IMR-90 (cell line): ENCODE measurements at regions not wholly inside any gene's neighbourhood (a gene's known extent, or its start where the extent isn't known, plus 50 kb on each side); places are given as distances from the start of the nearest gene placed in this dataset.

Experiments
- ATAC-seq: fragments of 200-7000 bp; cut with Tn5 transposase; 2 replicates; pipeline ENCODE4 v1.9.1; 2020; ENCODE audit warnings: low read depth, mild to moderate bottlenecking, moderate library complexity
- BruUV-seq: library from RNA; stranded (reverse); fragments of 400-500 nt; replicated peaks from 2 replicates; lab custom pipeline; 2021; lab: Mats Ljungman, UMichigan
- CTCF ChIA-PET: fragments of 300-600 bp; formaldehyde crosslinking; extraction: SDS; loops from one replicate; lab custom pipeline; 2021; ENCODE audit warnings: antibody characterized with exemption; lab: Yijun Ruan, JAX
- POLR2A ChIA-PET: fragments of 300-600 bp; sonication (Branson Sonifier 250); formaldehyde crosslinking; loops from one replicate; lab custom pipeline; 2022; ENCODE audit warnings: antibody characterized with exemption; ENCODE audit not compliant: unreplicated experiment; lab: Charles Lee
- DNase-seq: peaks from one replicate; pipeline ENCODE4 v3.0.0; 2013
- H2AFZ ChIP-seq: replicated peaks from 2 replicates; pipeline ENCODE3; 2013; ENCODE audit warnings: low read length, mild to moderate bottlenecking; ENCODE audit not compliant: poor library complexity
- H2AK5ac ChIP-seq: 2 replicates; pipeline ENCODE4 v1.6.1; 2013; ENCODE audit warnings: low read depth, low read length, inconsistent platforms
- H2AK9ac ChIP-seq: replicated peaks from 2 replicates; pipeline ENCODE3; 2013; ENCODE audit warnings: mild to moderate bottlenecking, low read depth, low read length, moderate library complexity; ENCODE audit not compliant: poor library complexity
- H2BK120ac ChIP-seq: 2 replicates; pipeline ENCODE4 v1.6.1; 2013; ENCODE audit warnings: low read depth, low read length, inconsistent platforms
- H2BK15ac ChIP-seq: 3 replicates; pipeline ENCODE4 v1.6.1; 2013; ENCODE audit warnings: low read depth, low read length, inconsistent platforms
- H2BK20ac ChIP-seq: 2 replicates; pipeline ENCODE4 v1.6.1; 2013; ENCODE audit warnings: low read depth, mild to moderate bottlenecking, inconsistent platforms, low read length, moderate library complexity
- H2BK5ac ChIP-seq: 2 replicates; pipeline ENCODE4 v1.6.1; 2013; ENCODE audit warnings: mild to moderate bottlenecking, low read depth, low read length, inconsistent platforms; ENCODE audit not compliant: poor library complexity, severe bottlenecking
- H3K14ac ChIP-seq: replicated peaks from 2 replicates; pipeline ENCODE4 v1.6.1; 2013; ENCODE audit warnings: low read depth, low read length, inconsistent platforms
- H3K18ac ChIP-seq: 2 replicates; pipeline ENCODE4 v1.6.1; 2013; ENCODE audit warnings: low read depth, low read length, control low read depth
- H3K23ac ChIP-seq: 2 replicates; pipeline ENCODE4 v1.6.1; 2013; ENCODE audit warnings: low read depth, low read length, inconsistent platforms
- H3K27ac ChIP-seq: 2 replicates; pipeline ENCODE4 v1.5.1; 2013; ENCODE audit warnings: mild to moderate bottlenecking, control low read depth, low read length; ENCODE audit not compliant: insufficient read depth
- H3K27me3 ChIP-seq: 2 replicates; pipeline ENCODE4 v1.6.1; 2013; ENCODE audit warnings: low read length; ENCODE audit not compliant: control insufficient read depth, insufficient read depth
- H3K36me3 ChIP-seq: 2 replicates; pipeline ENCODE4 v1.6.1; 2013; ENCODE audit warnings: low read length, mixed read lengths; ENCODE audit not compliant: control insufficient read depth, insufficient read depth
- H3K4ac ChIP-seq: 2 replicates; pipeline ENCODE4 v1.6.1; 2013; ENCODE audit warnings: low read depth, low read length, inconsistent platforms
- H3K4me1 ChIP-seq: 2 replicates; pipeline ENCODE4 v1.6.1; 2013; ENCODE audit warnings: low read length, mixed read lengths; ENCODE audit not compliant: control insufficient read depth, insufficient read depth
- H3K4me2 ChIP-seq: 2 replicates; pipeline ENCODE4 v1.6.1; 2013; ENCODE audit warnings: low read depth, mild to moderate bottlenecking, control low read depth, low read length, moderate library complexity
- H3K4me3 ChIP-seq: 2 replicates; pipeline ENCODE4 v1.5.1; 2013; ENCODE audit warnings: low read depth, mild to moderate bottlenecking, control low read depth, low read length, moderate library complexity; ENCODE audit not compliant: insufficient read depth
- H3K56ac ChIP-seq: 2 replicates; pipeline ENCODE4 v1.6.1; 2013; ENCODE audit warnings: low read length, inconsistent platforms; ENCODE audit not compliant: insufficient read depth; ENCODE audit errors: extremely low read depth
- H3K79me1 ChIP-seq, 2 experiments: 2 replicates each; pipeline ENCODE4 v1.6.1; 2013; ENCODE audit warnings: low read length in 2 of 2, inconsistent platforms in 1 of 2, low read depth in 1 of 2
- H3K9ac ChIP-seq: 2 replicates; pipeline ENCODE4 v1.6.1; 2013; ENCODE audit warnings: low read depth, low read length, control low read depth
- H3K9me1 ChIP-seq: 2 replicates; pipeline ENCODE4 v1.6.1; 2013; ENCODE audit warnings: low read length, inconsistent platforms; ENCODE audit not compliant: insufficient read depth
- H3K9me3 ChIP-seq: 2 replicates; pipeline ENCODE4 v1.6.1; 2013; ENCODE audit warnings: low read length; ENCODE audit not compliant: control insufficient read depth, insufficient read depth
- H4K20me1 ChIP-seq: 2 replicates; pipeline ENCODE4 v1.6.1; 2013; ENCODE audit warnings: low read length, inconsistent platforms; ENCODE audit not compliant: insufficient read depth
- H4K5ac ChIP-seq: 2 replicates; pipeline ENCODE4 v1.6.1; 2013; ENCODE audit warnings: mild to moderate bottlenecking, low read depth, low read length, control low read depth
- H4K8ac ChIP-seq, 2 experiments: 2 replicates each; pipeline ENCODE4 v1.6.1; 2013; ENCODE audit warnings: low read depth in 2 of 2, low read length in 2 of 2, control low read depth in 1 of 2, inconsistent platforms in 1 of 2
- H4K91ac ChIP-seq: 2 replicates; pipeline ENCODE4 v1.6.1; 2013; ENCODE audit warnings: low read depth, low read length, inconsistent platforms; ENCODE audit not compliant: insufficient read depth
- BHLHE40 ChIP-seq: fragments of 150-350 bp; IDR thresholded peaks from 2 replicates; pipeline ENCODE4 v1.6.1; 2016; ENCODE audit warnings: mild to moderate bottlenecking, low read depth, low read length
- CTCF ChIP-seq: conservative IDR thresholded peaks from 2 replicates; pipeline ENCODE4 v1.5.1; 2012; ENCODE audit warnings: mild to moderate bottlenecking, low read depth, low read length, improper control_type of control experiment
- USF2 ChIP-seq: fragments of 150-350 bp; IDR thresholded peaks from 2 replicates; pipeline ENCODE4 v1.6.1; 2017; ENCODE audit warnings: mild to moderate bottlenecking, antibody characterized with exemption, low read length, low read depth
- WGBS, 2 experiments: methylation state at CpG; one replicate each; pipeline versions ENCODE4 v1.1.5 to v1.1.7; 2013; ENCODE audit warnings: missing lambda C conversion rate in 2 of 2; ENCODE audit not compliant: insufficient read length in 1 of 2; ENCODE audit errors: extremely low coverage in 2 of 2; 5-methylcytosine and 5-hydroxymethylcytosine counted together
- dilution Hi-C: fragments of 300-500 bp; cut with HindIII; formaldehyde crosslinking; loops from one replicate; pipeline ENCODE4 v1.14.3; 2018; ENCODE audit warnings: low sequenced_read_pairs; ENCODE audit not compliant: unreplicated experiment
- in situ Hi-C: fragments of 300-500 bp; cut with MboI; formaldehyde crosslinking; loops from 3 replicates; pipeline ENCODE4 v1.14.3; 2019; ENCODE audit warnings: low sequenced_read_pairs, inconsistent platforms, mixed read lengths
- intact Hi-C: fragments of 100-400 bp; cut with micrococcal nuclease; formaldehyde crosslinking; loops from 2 replicates; pipeline ENCODE4 v1.10.0; 2022

- no peak overlapping the region for H3K14ac ChIP-seq
- peaks cover 9% of the 10 kb centered on the region for H3K27me3 ChIP-seq
- intact Hi-C loops = no loop called here
- no peak overlapping the region for H3K4me2 ChIP-seq
- no peak overlapping the region for H2AFZ ChIP-seq
- no peak overlapping the region for H2AK5ac ChIP-seq
- H2BK20ac ChIP-seq = no peak overlapping the region
- WGBS, 2 experiments = 0% methylated on average over 1 of the region's 8 CpGs; no CpG with 5 or more reads in 1 of the 2 experiments
- H3K9me3 ChIP-seq = peaks cover 3% of the 10 kb centered on the region; the same call in 1 of the 2 replicates
- H3K18ac ChIP-seq = no peak overlapping the region
- ATAC-seq (peak; percentile 48; the same call in 1 of the 2 replicates), DNase-seq (peak; percentile 61)
- no peak overlapping the region for H4K5ac ChIP-seq
- POLR2A ChIA-PET = no interaction called here
- no peak overlapping the region for H3K27ac ChIP-seq
- H4K91ac ChIP-seq = no peak overlapping the region
- dilution Hi-C loops = no loop called here
- no peaks in the 10 kb centered on the region for H3K4me1 ChIP-seq
- no peaks in the 10 kb centered on the region for H3K9me1 ChIP-seq
- no peak overlapping the region for H3K9ac ChIP-seq
- H3K4ac ChIP-seq = no peak overlapping the region
- H2BK15ac ChIP-seq = no peak overlapping the region
- TF ChIP-seq CTCF (no peak), USF2 (peak; percentile 25; the same call in 1 of the 2 replicates), BHLHE40 (peak; percentile 96)
- no peaks in the 10 kb centered on the region for H3K36me3 ChIP-seq
- H3K79me1 ChIP-seq = no peaks in the 10 kb centered on the region
- H2AK9ac ChIP-seq = no peak overlapping the region
- in situ Hi-C loops = no loop called here
- no TSS peak for BruUV-seq
- H4K8ac ChIP-seq = no peak overlapping the region
- H3K23ac ChIP-seq = no peak overlapping the region
- H3K4me3 ChIP-seq = no peak overlapping the region
- CTCF ChIA-PET = no interaction called here
- no peaks in the 10 kb centered on the region for H4K20me1 ChIP-seq
- no peak overlapping the region for H2BK5ac ChIP-seq
- H3K56ac ChIP-seq = no peak overlapping the region
- H2BK120ac ChIP-seq = no peak overlapping the region
Measured at GRCh38 chr6:87909849-87910248, 137.8 kb upstream of the SPACA1 start.
